ENCODE measurements at regions not wholly inside any gene's neighbourhood (a gene's known extent, or its start where the extent isn't known, plus 50 kb on each side); places are given as distances from the start of the nearest gene placed in this dataset.

DNA sequence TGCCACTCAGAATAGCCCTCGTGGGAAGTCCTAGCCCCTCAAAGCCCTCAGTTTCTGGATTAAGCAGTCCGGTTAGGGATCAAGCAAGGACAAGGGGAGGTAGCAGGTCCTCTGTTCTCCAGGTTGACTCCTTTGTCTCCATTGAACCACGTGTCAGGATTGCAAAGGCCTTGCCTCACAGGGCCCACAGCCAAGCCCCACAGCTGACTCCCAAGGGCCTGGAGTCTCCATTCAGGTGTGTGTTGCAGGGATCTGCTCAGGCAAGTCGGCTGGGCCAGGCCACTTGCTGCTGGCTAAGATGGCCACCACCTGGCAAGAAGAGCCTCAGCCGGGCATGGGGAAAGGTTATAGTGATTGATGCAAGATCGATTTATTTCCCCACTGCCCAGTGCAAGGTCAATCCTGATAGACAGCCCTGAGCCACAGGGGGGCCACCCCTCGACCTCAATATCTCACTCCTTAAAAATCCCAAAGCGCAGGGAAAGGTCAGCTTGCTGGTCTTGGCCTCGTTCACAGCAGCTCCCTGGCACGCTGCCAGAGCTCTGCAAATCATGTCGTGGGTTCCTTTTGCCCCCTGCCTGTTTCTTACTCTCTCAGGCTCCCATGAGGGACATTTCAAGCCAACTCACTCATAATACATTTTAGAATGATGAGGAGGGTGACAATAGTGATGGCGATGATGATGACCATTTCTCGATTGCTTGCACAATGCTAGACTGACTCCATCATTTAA, 75.9 kb downstream of the EDN3 start:
- DNase-seq = no peak

- DNase-seq = no peak
Observed at GRCh38 chr20:59376998-59377397, 76.6 kb downstream of the EDN3 start.

- DNase-seq = no peak
Observed at GRCh38 chr20:59377842-59378241, 77.4 kb downstream of the EDN3 start.

- no peak for DNase-seq
Observed at GRCh38 chr20:59378396-59378795, 78.0 kb downstream of the EDN3 start.

DNA sequence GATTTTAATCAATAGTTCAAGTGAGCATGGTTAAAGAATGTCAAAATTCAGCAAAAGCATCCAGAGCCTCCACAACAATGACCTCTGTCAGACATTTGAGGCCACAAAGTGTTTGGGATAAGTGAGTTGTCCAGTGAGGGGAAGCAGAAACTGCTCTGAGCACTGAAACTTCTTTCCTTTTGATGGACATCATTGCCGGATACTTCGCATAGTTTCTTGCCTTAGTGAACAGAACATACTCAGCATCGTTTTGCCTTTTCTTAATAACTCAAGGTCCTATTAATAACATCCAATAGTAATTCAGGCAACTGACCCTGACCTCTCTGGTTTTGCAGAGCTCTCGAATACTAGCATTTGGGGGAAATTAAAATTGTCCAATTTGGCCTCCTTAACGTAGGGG, 78.6 kb downstream of the EDN3 start:
- DNase-seq = no peak

DNA sequence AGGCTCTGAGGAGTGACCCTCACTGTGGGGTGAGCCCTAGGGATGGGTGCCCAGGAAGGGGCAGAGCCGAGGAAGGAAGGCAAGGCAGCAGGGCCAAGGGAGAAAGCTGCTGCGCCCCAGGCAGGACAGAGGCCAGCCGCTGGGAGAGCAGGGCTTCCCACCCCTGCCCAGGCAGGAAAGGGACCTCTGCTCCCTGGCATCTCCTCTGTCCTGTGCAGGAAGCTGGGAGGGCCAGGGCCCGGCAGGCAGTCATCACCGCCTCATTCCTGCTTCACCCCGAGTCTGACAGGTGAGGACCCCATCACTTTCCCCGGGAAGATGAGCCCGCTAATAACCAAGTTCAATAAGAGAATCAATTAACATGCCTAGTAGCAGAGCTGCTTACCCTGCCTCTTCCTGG, 81.3 kb downstream of the EDN3 start:
- no peak for DNase-seq

- DNase-seq = no peak
Observed at GRCh38 chr20:59382157-59382725, 81.8 kb downstream of the EDN3 start.

DNA sequence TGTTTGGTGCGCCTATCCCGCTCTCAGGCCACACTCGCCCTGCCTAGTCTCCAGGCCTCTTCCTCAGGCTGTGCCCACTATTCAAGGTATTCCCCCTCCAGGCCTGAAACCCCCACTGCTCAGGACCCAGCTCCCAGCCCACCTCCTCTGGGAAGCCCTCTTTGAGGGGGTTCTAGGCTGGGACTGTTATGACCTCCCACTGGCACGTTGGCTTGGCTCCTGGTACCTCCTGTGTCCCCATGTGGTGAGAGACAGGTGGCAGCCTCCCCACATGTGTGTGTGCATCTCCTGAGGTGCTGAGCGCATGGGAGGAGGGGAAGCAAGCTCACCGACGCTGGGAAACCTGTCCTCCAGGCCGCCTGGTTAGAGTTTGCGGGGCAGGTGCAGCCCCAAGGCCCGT, 82.5 kb downstream of the EDN3 start:
- no peak for DNase-seq

DNA sequence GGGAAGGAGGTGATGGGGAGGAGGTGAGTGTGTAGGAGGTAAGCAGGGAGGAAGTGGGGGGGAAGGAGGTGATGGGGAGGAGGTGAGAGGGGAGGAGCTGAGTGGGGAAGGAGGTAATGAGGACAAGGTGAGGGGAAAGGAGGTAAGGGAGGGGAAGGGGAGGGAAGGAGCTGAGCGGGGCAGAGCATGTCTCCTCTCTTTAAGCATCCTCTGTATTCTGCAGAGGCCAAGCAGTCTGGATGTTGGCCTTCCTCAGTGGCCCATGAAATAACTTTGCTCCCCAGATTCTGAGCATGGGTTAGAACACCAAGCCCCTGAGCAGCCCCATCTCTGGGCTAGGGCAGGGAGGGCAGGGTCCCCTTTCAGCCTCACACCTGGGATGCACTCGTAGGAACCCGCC, 84.6 kb downstream of the EDN3 start:
- DNase-seq = no peak

- DNase-seq = no peak
Observed at GRCh38 chr20:59385480-59385879, 85.1 kb downstream of the EDN3 start.

GRCh38 chr20:59386809-59387208, 86.4 kb downstream of the EDN3 start:
- no peak for DNase-seq

- no peak for DNase-seq
Observed at GRCh38 chr20:59387891-59388290, 87.5 kb downstream of the EDN3 start.

- DNase-seq = no peak
Observed at GRCh38 chr20:59388402-59388801, 88.0 kb downstream of the EDN3 start.

DNA sequence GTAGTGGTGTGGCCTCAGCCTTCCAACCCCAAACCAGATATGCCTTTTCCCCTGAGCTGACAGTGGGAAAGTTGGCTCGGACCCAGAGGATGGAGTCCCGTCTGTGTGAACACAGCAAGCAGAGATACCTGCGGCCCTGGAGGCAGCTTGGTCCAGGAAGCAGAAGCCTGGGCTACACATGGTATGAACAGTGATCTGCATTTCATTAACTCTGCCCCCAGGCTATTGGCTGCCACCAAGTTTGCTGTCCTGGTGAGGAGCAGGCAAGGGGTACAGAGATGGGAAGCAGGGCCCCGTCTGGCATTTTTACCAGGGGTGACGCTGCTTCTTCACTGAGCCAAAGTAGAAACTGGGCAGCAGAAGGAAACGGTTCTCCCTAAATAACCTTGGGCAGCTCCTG, 90.0 kb downstream of the EDN3 start:
- DNase-seq = no peak

DNA sequence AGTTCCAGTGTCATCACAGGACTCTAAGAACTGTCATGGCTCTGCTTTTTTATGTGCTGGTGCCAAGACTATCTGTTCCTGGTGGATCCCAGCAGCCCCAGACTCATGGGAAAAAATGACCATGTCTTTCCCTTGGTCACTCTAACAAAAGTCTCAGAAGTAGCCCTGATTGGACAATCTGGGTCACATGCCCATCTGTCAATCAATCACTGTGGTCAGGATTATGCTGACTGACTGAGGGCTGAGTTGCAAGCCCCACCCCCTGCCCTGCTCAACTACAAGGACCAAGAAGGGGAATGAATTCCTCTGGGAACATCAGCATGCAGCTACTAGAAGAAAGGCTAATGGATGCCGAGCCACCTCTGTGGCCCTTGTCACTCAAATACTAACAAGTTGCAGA, 91.6 kb downstream of the EDN3 start:
- no peak for DNase-seq

DNA sequence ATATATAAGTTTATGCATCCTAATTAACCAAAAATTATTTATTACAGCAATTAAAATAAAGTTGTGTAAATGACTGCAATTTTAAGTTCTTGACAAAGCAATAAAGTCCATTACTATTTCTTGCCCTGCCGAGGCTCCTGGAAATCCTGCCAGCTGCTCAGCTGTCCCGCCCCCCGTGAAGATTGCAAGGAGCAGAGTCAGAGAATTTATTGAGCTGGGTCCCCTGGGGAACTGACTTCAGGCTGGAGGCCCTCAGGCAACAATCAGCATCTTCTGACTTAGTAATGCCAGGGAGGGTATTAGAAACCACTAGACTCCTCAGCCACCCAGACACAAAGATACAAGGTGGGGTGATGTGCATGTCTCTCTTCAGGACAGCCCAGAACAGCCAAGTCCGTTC, 92.3 kb downstream of the EDN3 start:
- DNase-seq = no peak

DNA sequence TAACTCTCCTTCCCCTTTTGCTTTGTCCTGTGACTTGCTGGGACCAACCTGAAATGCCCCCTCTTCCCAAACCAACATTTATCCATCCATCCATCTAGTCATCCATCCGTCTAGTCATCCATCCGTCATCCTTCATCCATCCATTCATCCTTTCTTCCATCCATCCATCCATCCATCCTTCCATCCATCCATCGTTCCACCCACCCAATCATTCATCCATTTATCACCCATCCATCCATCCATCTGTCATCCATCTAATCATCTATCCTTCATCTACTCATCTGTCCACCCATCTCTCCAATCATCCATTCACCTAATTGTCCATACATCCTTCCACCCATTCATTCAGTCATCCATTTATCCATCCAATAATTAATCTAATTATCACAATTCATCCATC, 92.7 kb downstream of the EDN3 start:
- DNase-seq = no peak

- no peak for DNase-seq
Observed at GRCh38 chr20:59395729-59396128, 95.3 kb downstream of the EDN3 start.

- DNase-seq = no peak
Observed at GRCh38 chr20:59398537-59399205, 98.3 kb downstream of the EDN3 start.

DNA sequence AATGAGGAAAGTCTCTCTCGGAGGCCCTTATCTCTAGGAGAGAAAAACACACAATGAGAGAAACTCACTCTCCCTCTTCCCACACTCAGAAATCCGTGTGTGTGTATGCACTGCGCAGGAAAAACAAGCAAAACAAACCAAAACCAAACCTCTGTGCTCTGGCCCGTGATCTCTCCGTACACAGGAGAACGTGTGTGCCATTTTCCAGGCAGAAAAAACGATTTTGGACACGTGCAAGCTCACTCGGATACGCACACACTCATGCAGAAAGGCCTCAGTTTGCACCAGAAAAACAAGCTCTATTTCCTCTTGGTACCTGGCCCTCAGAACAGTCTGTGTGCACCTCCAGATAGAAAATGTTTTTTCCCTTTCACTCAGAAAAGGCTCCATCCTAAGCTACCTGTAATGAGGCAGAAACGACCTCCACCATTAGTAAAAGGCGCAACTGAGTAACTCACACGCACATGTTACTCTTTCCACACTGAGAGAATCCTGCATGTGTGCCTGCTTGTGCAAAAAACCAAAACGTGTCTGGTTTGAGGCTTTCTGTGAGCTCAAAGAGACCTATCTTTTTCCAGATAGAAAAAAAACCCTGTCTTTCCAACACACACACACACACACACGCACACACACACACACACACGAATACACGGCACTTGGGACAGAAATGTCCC, 99.2 kb downstream of the EDN3 start:
- DNase-seq = no peak

DNA sequence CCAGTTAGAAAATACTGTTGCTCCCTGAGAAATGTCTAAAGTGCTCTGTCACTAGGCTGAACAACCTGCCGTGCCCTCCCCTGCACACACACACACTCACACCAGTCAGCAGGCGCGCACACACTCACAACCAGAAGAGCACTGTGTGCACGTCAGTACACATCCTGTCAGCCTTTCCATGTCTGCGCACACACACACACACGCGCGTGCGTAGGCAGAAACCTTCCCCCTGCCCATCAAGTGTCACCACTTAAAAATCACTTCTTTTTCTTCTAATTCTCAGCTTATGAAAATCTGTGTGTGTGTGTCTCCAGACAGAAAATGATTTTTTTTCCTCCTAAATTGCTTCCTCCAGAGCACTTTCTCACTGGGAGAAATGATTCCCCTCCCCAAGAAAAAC, 100.3 kb downstream of the EDN3 start:
- no peak for DNase-seq

DNA sequence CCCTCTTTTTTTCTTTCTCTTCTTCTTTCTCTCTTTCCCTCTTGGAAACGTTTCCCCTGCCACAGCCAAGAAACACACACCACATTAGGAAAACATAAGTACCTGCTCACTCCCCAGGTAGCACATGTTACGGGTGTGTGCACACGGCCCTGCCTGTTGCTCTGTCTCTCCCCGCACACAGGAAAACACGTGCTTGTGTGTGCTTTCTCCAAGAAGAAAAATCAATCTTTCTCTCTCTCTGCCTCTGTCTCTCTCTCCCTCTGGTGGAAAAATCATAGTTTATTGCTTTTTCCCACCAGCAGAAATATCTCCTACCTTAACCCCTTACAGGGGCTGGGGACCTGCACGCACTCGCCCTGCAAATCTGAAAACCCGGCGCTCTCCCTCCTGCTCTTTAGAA, 102.3 kb downstream of the EDN3 start:
- no peak for DNase-seq

GRCh38 chr20:59403261-59403961, 103.0 kb downstream of the EDN3 start:
- no peak for DNase-seq

DNA sequence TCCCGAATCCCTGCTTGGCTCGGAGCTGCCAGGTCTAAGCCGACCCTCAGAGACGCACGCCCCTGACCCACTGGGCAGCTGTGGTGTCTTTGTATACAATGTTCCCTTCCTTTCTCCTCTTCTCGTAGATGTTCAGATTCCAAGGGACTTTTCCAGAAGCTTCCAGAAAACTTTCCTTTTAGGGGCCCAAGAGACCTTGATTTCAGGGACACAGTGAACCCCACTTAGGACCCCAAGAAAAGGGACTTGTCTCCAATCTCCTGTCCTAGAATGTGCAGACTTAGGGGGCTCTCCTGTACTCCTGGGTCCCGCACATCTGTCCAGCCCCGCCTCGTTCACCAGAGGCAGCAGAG, 103.5 kb downstream of the EDN3 start:
- no peak for DNase-seq

Data from NCI-H510A (cell line).